ENCODE measurements at regions not wholly inside any gene's neighbourhood (a gene's known extent, or its start where the extent isn't known, plus 50 kb on each side); places are given as distances from the start of the nearest gene placed in this dataset.
A peak's percentile ranks its signal among the peaks of the same experiment; 100 is the strongest.
"Not testable (repeated sequence)": the region's sequence is repeated elsewhere in the genome, so short reads cannot be mapped to it uniquely, and the experiment has no call there.

DNA sequence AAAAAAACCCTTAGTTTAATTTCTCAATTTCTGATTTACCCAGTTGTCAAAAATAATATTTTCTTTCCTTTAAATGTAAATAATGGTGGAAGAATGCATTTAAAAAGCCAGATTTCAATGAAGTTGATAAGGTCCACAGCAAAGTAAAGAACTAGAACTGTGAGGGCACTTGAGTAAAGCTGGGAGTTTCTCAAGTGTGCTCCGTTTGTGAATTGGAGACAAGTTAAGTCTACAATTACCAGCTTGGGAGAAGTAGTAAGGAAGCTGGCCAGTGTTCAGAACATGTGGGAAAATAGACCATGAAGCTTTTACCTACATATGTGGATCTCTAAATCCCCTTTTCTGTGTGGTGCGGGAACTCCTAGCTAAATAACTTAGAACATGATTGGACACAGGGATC is 239.4 kb downstream of the OXSM start:
- Histone ChIP-seq H3K9me3 (peaks cover 6% of the 10 kb centered on the region), H3K4me3 (no peak overlapping the region), H3K4me1 (no peaks in the 10 kb centered on the region), H3K27me3 (ENCODE audit: low read depth) (no peaks in the 10 kb centered on the region), H3K36me3 (no peaks in the 10 kb centered on the region), H3K27ac (no peak overlapping the region)
- TF ChIP-seq, protein P1, sequence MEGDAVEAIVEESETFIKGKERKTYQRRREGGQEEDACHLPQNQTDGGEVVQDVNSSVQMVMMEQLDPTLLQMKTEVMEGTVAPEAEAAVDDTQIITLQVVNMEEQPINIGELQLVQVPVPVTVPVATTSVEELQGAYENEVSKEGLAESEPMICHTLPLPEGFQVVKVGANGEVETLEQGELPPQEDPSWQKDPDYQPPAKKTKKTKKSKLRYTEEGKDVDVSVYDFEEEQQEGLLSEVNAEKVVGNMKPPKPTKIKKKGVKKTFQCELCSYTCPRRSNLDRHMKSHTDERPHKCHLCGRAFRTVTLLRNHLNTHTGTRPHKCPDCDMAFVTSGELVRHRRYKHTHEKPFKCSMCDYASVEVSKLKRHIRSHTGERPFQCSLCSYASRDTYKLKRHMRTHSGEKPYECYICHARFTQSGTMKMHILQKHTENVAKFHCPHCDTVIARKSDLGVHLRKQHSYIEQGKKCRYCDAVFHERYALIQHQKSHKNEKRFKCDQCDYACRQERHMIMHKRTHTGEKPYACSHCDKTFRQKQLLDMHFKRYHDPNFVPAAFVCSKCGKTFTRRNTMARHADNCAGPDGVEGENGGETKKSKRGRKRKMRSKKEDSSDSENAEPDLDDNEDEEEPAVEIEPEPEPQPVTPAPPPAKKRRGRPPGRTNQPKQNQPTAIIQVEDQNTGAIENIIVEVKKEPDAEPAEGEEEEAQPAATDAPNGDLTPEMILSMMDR (IDR thresholded peaks at IDR 0.05) = no peak
- DNase-seq (no peak), ATAC-seq (peak; percentile 45 to 64)
- intact Hi-C loops (cut with DNase I) = no loop called here

DNA sequence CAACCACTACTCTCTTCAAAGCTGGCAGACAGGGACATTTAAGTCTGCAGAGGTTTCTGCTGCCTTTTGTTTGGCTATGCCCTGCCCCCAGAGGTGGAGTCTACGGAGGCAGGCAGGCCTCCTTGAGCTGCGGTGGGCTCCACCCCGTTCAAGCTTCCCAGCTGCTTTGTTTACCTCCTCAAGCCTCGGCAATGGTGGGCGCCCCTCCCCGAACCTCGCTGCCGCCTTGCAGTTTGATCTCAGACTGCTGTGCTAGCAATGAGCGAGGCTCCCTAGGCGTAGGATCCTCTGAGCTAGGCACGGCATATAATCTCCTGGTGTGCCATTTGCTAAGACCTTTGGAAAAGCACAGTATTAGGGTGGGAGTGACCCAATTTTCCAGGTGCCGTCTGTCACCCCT is 252.2 kb downstream of the OXSM start:
- DNase-seq; intact Hi-C loops (cut with DNase I): not testable (repeated sequence)

DNA sequence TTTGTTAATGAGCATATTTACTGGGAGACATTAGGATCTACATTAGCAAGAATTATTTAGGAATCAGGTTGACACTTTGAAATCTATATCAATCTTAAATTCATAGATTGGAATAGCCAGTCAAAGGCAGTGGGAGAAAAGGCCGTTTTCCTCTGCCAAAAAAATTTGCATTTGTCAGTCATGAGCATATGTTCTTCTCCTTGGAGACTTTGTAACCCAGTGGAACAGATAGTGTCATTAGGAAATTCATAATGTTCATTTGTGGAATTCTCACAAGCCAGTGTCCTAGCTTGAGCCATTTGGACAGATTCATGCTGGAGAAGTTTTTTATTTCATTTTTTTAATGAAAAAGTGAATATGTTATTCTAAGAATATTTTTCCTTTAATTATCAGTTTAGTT is 260.1 kb downstream of the OXSM start:
- H3K36me3 ChIP-seq = no peaks in the 10 kb centered on the region
- no peak overlapping the region for H3K4me3 ChIP-seq
- no peaks in the 10 kb centered on the region for H3K4me1 ChIP-seq
- DNase-seq = no peak
- TF ChIP-seq, protein P1 (IDR thresholded peaks at IDR 0.05) = no peak
- no peak overlapping the region for H3K27ac ChIP-seq
- ATAC-seq = no peak
- intact Hi-C loops (cut with DNase I) = no loop called here
- H3K27me3 ChIP-seq (ENCODE audit: low read depth) = no peaks in the 10 kb centered on the region
- no peaks in the 10 kb centered on the region for H3K9me3 ChIP-seq

More for the DNA sequence above, 252.2 kb downstream of the OXSM start:
- not testable (repeated sequence) for H3K27me3 ChIP-seq (ENCODE audit: low read depth); H3K4me3 ChIP-seq; ATAC-seq; H3K27ac ChIP-seq; H3K4me1 ChIP-seq; H3K9me3 ChIP-seq; H3K36me3 ChIP-seq

DNA sequence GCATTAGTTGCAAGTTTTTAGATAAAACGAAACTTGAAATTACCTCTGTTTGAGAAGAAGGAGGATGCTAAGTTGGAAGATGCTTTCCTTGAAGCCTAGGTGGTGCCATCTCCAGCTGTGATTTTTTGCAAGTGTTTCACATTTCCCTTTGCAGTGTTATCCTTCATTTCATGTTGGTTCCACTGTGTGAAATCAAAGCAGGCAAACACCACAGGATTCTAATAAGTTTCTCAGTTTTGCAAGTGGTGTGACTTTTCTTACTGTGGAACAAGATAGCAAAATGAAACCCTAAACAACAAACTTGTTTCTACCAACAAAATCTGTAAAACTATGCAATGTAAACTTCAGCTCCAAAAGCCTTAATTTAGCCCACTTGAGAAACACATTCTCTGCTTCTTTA is 260.9 kb downstream of the OXSM start:
- no peak for ATAC-seq
- H3K36me3 ChIP-seq = no peaks in the 10 kb centered on the region
- TF ChIP-seq, protein P1 (IDR thresholded peaks at IDR 0.05) = no peak
- H3K9me3 ChIP-seq = no peaks in the 10 kb centered on the region
- intact Hi-C loops (cut with DNase I) = no loop called here
- no peak overlapping the region for H3K27ac ChIP-seq
- H3K4me1 ChIP-seq = no peaks in the 10 kb centered on the region
- H3K4me3 ChIP-seq = no peak overlapping the region
- no peaks in the 10 kb centered on the region for H3K27me3 ChIP-seq (ENCODE audit: low read depth)
- DNase-seq = no peak

DNA sequence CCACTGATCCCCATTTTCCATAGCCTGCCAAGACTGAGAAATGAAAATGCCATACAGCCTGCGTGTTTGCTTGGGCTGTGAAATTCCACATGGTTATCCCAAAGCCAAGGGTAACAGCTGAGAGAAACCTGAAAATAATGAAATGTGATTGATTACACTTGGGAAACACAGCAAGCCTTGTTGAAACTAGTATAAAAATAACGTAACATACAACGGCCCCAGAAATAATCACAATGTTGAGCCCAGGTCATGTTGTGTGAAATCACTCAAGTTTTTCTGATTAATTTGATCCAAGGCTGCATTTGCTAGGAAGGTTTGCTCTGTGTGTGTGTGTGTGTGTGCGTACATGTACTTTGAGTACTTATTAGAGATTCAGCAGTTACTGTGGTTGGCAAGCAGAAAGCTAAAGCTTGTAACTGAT is 269.0 kb downstream of the OXSM start:
- TF ChIP-seq, protein P1 (IDR thresholded peaks at IDR 0.05) = no peak
- H3K27ac ChIP-seq = no peak overlapping the region
- H3K4me1 ChIP-seq = no peaks in the 10 kb centered on the region
- no peaks in the 10 kb centered on the region for H3K9me3 ChIP-seq
- H3K27me3 ChIP-seq (ENCODE audit: low read depth) = no peaks in the 10 kb centered on the region
- ATAC-seq (no peak), DNase-seq (no peak)
- intact Hi-C loops (cut with DNase I) = no loop called here
- no peak overlapping the region for H3K4me3 ChIP-seq
- no peaks in the 10 kb centered on the region for H3K36me3 ChIP-seq

DNA sequence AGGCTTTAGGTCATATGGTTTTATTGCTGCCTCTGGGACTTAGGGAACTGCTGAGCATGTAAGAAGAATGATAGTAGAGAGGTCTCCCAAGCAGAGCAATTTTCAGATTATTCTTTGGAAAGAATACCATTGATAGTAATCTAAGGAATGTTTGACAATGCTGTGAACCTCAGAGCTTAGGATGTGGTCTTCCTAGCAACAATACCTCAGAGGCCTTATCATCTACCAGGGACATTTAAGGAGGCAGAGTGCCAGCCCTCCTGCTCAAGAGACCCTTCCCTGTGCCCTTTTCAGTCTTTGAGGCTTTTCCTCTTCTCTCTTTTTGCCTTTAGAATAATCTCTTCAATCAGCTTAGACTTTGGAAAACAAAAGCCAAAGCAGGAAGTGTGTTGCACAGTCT is 272.1 kb downstream of the OXSM start:
- intact Hi-C loops (cut with DNase I) = no loop called here
- TF ChIP-seq, protein P1 (IDR thresholded peaks at IDR 0.05) = no peak
- ATAC-seq = no peak
- no peak for DNase-seq
- Histone ChIP-seq H3K27me3 (ENCODE audit: low read depth) (no peaks in the 10 kb centered on the region), H3K9me3 (no peaks in the 10 kb centered on the region), H3K4me1 (no peaks in the 10 kb centered on the region), H3K4me3 (no peak overlapping the region), H3K36me3 (no peaks in the 10 kb centered on the region), H3K27ac (no peak overlapping the region)
